Astrocyte of the spinal cord (primary cell): ENCODE measurements at regions not wholly inside any gene's neighbourhood (a gene's known extent, or its start where the extent isn't known, plus 50 kb on each side); places are given as distances from the start of the nearest gene placed in this dataset.

Source experiments
- DNase-seq: peaks from one replicate; pipeline ENCODE4 v3.0.0; 2011; ENCODE audit warnings: low read depth, low spot score
- H3K4me3 ChIP-seq: 2 replicates; pipeline ENCODE4 v1.5.1; 2011; ENCODE audit warnings: low read depth, mild to moderate bottlenecking, low read length, moderate library complexity
- CTCF ChIP-seq: IDR thresholded peaks from 2 replicates; pipeline ENCODE4 v1.5.1; 2012; ENCODE audit warnings: low read depth, mild to moderate bottlenecking, low read length, inconsistent platforms
- in situ Hi-C: cut with HindIII; loops from 2 replicates; pipeline ENCODE4 v1.10.0; 2017; ENCODE audit warnings: low sequenced_read_pairs

GRCh38 chr10:54962134-54962900, 161.3 kb upstream of the PCDH15 start:
- no peak for TF ChIP-seq CTCF
- DNase-seq: no peak
- no peak overlapping the region for H3K4me3 ChIP-seq
- in situ Hi-C loops: no loop called here

GRCh38 chr10:54961040-54961439, 160.0 kb upstream of the PCDH15 start:
- in situ Hi-C loops: no loop called here
- no peak for TF ChIP-seq CTCF
- DNase-seq: no peak
- no peak overlapping the region for H3K4me3 ChIP-seq

GRCh38 chr10:54958844-54959243, 157.8 kb upstream of the PCDH15 start:
- in situ Hi-C loops: no loop called here
- TF ChIP-seq CTCF: no peak
- no peak for DNase-seq
- no peak overlapping the region for H3K4me3 ChIP-seq

GRCh38 chr10:54947605-54948004, 146.6 kb upstream of the PCDH15 start:
- H3K4me3 ChIP-seq: no peak overlapping the region
- DNase-seq: no peak
- in situ Hi-C loops: no loop called here
- no peak for TF ChIP-seq CTCF

DNA sequence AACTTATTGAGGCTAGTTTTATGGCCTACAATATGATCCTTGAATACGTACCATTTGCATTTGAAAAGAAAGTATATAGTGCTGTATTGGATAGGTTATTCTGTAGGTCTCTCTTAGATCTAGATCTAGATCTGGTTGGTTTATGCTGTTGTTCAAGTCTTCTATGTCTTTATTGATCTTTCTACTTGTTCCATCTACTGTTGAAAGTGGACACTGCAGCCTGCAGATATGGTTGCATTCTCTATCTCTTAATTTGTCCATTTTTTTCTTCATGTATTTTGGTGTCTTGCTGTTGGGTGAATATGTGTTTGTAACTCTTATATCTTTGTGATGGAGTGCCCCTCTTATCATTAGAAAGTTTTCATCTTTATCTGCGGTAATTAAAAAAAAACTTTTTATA, 139.4 kb upstream of the PCDH15 start:
- DNase-seq: no peak
- in situ Hi-C loops: no loop called here
- H3K4me3 ChIP-seq: no peak overlapping the region
- no peak for TF ChIP-seq CTCF

DNA sequence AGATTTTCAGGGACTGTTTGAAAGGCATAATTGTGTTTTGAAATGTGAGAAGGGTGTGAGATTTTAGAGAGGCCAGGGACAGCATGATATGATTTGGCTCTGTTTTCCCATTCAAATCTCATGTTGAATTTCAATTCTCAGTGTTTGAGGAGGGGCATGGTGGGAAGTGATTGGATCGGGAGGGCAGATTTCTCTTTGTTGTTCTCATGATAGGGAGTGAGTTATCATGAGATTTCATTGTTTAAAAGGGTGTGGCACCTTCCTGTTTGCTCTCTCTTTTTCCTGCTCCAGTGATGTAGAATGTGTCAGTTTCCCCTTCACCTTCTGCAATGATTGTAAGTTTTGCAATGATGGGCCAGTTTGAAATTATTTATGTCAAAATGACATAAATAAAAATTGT, 113.0 kb upstream of the PCDH15 start:
- no peak overlapping the region for H3K4me3 ChIP-seq
- no peak for TF ChIP-seq CTCF
- in situ Hi-C loops: no loop called here
- DNase-seq: no peak
